Loucy (cell line): ENCODE measurements at regions not wholly inside any gene's neighbourhood (a gene's known extent, or its start where the extent isn't known, plus 50 kb on each side); places are given as distances from the start of the nearest gene placed in this dataset.
"Not testable (repeated sequence)": the region's sequence is repeated elsewhere in the genome, so short reads cannot be mapped to it uniquely, and the experiment has no call there.

ENCODE experiments used
- H2AFZ ChIP-seq: fragments of 200-600 bp; sonication (generic); 2 replicates; pipeline ENCODE4 v1.6.0; 2016; ENCODE audit warnings: antibody characterized with exemption, mild to moderate bottlenecking, low read length, moderate library complexity
- H3F3A ChIP-seq: fragments of 200-600 bp; 2 replicates; pipeline ENCODE4 v1.6.0; 2016; ENCODE audit warnings: antibody characterized with exemption, low read depth, mild to moderate bottlenecking
- H3K27me3 ChIP-seq: fragments of 200-600 bp; sonication (generic); 2 replicates; pipeline ENCODE4 v1.6.1; 2014; ENCODE audit warnings: low read length, mild to moderate bottlenecking; ENCODE audit not compliant: insufficient read depth, poor library complexity, severe bottlenecking
- H3K36me3 ChIP-seq: fragments of 200-600 bp; sonication (generic); 2 replicates; pipeline ENCODE4 v1.6.1; 2016; ENCODE audit warnings: low read length; ENCODE audit not compliant: insufficient read depth
- H3K4me1 ChIP-seq: fragments of 200-600 bp; sonication (generic); 2 replicates; pipeline ENCODE4 v1.5.1; 2014; ENCODE audit warnings: low read length, mild to moderate bottlenecking; ENCODE audit not compliant: insufficient read depth, poor library complexity, severe bottlenecking
- H3K4me2 ChIP-seq: fragments of 200-600 bp; sonication (generic); 2 replicates; pipeline ENCODE4 v1.6.0; 2014; ENCODE audit warnings: antibody characterized with exemption, low read length, low read depth, mild to moderate bottlenecking; ENCODE audit not compliant: poor library complexity, severe bottlenecking
- H3K4me3 ChIP-seq: fragments of 200-600 bp; sonication (generic); 2 replicates; pipeline ENCODE4 v1.5.1; 2014; ENCODE audit warnings: low read length, mild to moderate bottlenecking, mixed read lengths; ENCODE audit not compliant: poor library complexity, severe bottlenecking
- H3K79me2 ChIP-seq: fragments of 200-600 bp; sonication (generic); 2 replicates; pipeline ENCODE4 v1.6.1; 2014; ENCODE audit warnings: low read length; ENCODE audit not compliant: insufficient read depth
- H3K9ac ChIP-seq: fragments of 200-600 bp; sonication (generic); 2 replicates; pipeline ENCODE4 v1.6.0; 2014; ENCODE audit warnings: mild to moderate bottlenecking, low read depth, low read length, moderate library complexity; ENCODE audit not compliant: poor library complexity, severe bottlenecking
- H3K9me2 ChIP-seq: fragments of 200-600 bp; sonication (generic); replicated peaks from 2 replicates; pipeline ENCODE4 v1.6.1; 2016; ENCODE audit warnings: low read depth, low read length, mixed read lengths
- H3K9me3 ChIP-seq: fragments of 200-600 bp; sonication (generic); 2 replicates; pipeline ENCODE4 v1.6.1; 2014; ENCODE audit warnings: mild to moderate bottlenecking, antibody characterized with exemption, low read length, low read depth; ENCODE audit not compliant: insufficient read depth
- H4K20me1 ChIP-seq: fragments of 200-600 bp; sonication (generic); 2 replicates; pipeline ENCODE4 v1.6.0; 2014; ENCODE audit warnings: antibody characterized with exemption, low read length, mild to moderate bottlenecking; ENCODE audit not compliant: insufficient read depth, poor library complexity, severe bottlenecking
- CTCF ChIP-seq: fragments of 200-600 bp; sonication (generic); conservative IDR thresholded peaks from 2 replicates; pipeline ENCODE4 v1.5.1; 2014; ENCODE audit warnings: mild to moderate bottlenecking, antibody characterized with exemption, low read length
- EZH2phosphoT487 ChIP-seq: fragments of 200-600 bp; IDR thresholded peaks from 2 replicates; pipeline ENCODE4 v1.6.1; 2018; ENCODE audit warnings: antibody characterized with exemption, mild to moderate bottlenecking, moderate library complexity, borderline replicate concordance

DNA sequence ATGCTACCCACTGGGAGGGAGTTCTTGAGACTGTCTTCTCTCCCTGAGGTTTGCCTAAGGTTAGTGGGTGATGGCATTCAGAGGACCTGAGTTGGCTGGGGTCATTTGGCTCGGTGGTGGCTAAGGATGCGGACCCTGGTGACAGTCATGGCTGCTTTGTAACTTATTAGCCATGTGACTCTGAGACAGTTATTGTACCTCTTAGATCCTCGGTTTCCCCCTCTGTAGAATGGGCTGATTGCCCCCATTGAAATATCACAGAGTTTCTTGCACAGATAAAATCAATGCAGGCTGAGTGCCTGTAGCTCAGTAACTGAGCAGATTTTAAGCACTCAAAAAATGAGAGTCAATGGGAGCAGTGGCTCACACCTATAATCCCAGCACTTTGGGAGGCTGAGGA is 96.7 kb upstream of the MED13L start:
- Histone ChIP-seq H3K36me3 (no peaks in the 10 kb centered on the region), H3K9me3 (no peaks in the 10 kb centered on the region), H3F3A (no peaks in the 10 kb centered on the region), H4K20me1 (no peaks in the 10 kb centered on the region), H3K27me3 (no peaks in the 10 kb centered on the region), H2AFZ (no peak overlapping the region), H3K4me3 (no peak overlapping the region), H3K4me1 (no peaks in the 10 kb centered on the region), H3K9ac (no peak overlapping the region), H3K9me2 (no peaks in the 10 kb centered on the region), H3K79me2 (no peaks in the 10 kb centered on the region), H3K4me2 (no peak overlapping the region)
- TF ChIP-seq EZH2phosphoT487 (no peak), CTCF (no peak)

- no peaks in the 10 kb centered on the region for H3K9me2 ChIP-seq
- H3K4me3 ChIP-seq = no peak overlapping the region
- no peaks in the 10 kb centered on the region for H3K9me3 ChIP-seq
- H4K20me1 ChIP-seq = no peaks in the 10 kb centered on the region
- H3K4me2 ChIP-seq = no peak overlapping the region
- H3K4me1 ChIP-seq = no peaks in the 10 kb centered on the region
- H3K27me3 ChIP-seq = no peaks in the 10 kb centered on the region
- TF ChIP-seq EZH2phosphoT487 (no peak), CTCF (no peak)
- no peaks in the 10 kb centered on the region for H3F3A ChIP-seq
- no peaks in the 10 kb centered on the region for H3K36me3 ChIP-seq
- H3K79me2 ChIP-seq = no peaks in the 10 kb centered on the region
- H2AFZ ChIP-seq = no peak overlapping the region
- no peak overlapping the region for H3K9ac ChIP-seq
Observed at GRCh38 chr12:116375278-116375842, 97.9 kb upstream of the MED13L start.

DNA sequence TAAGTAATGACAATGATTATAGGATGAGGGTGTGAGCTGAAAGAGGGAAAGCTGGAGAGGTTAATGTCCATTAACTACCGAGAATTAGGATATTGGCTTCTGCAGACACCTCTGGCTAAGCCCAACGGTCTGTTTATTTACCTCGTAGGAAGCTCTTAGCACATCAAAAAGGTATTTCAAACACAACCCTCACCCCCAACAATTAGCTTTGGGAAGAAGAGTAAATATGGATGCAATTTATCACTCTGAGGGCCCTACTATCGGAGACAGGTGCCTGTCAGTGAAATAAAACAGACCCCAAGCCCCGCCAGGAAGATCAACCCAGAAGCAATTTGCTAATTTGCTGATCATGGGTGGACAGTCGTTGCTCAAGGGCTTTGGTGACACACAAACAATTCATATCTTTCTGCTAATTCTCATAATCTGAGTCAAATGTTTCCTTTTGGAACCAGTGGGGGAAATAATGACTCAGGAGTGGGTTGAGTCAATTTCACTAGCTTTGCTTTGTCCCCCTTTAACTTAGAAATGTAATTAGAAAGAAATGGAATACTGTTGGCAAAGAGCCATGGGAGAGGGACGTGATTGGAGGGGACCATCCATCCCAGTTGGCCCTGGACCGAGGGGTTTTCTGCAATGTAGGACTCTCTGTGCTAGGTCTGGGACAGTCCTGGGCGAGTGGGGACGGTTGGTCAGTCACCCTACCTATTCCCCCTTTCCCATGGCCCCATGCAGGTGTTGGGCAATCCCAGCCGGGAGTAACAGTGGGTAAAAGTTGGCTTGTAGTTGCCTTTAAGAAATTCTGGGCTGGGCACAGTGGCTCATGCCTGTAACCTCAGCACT is 99.1 kb upstream of the MED13L start:
- Histone ChIP-seq H3K4me1 (no peaks in the 10 kb centered on the region), H3K9ac (no peak overlapping the region), H3K4me2 (no peak overlapping the region), H4K20me1 (no peaks in the 10 kb centered on the region), H3K4me3 (no peak overlapping the region), H3F3A (no peaks in the 10 kb centered on the region), H3K79me2 (no peaks in the 10 kb centered on the region), H3K27me3 (no peaks in the 10 kb centered on the region), H2AFZ (no peak overlapping the region), H3K36me3 (no peaks in the 10 kb centered on the region), H3K9me3 (no peaks in the 10 kb centered on the region), H3K9me2 (no peaks in the 10 kb centered on the region)
- TF ChIP-seq EZH2phosphoT487 (no peak), CTCF (no peak)

GRCh38 chr12:116377194-116377571 is 99.7 kb upstream of the MED13L start:
- H4K20me1 ChIP-seq, H2AFZ ChIP-seq, H3K4me2 ChIP-seq, H3K36me3 ChIP-seq, H3K9me3 ChIP-seq, H3K9ac ChIP-seq, H3K4me3 ChIP-seq, H3F3A ChIP-seq, H3K79me2 ChIP-seq, H3K27me3 ChIP-seq, H3K9me2 ChIP-seq, H3K4me1 ChIP-seq: not testable (repeated sequence)
